ENCODE measurements at regions not wholly inside any gene's neighbourhood (a gene's known extent, or its start where the extent isn't known, plus 50 kb on each side); places are given as distances from the start of the nearest gene placed in this dataset.

GRCh38 chr16:51436742-51437141, 285.7 kb upstream of the SALL1 start:
- no peak overlapping the region for H3K27ac Mint-ChIP-seq
- intact Hi-C loops (cut with micrococcal nuclease) = no loop called here
- no peaks in the 10 kb centered on the region for H3K4me1 Mint-ChIP-seq (ENCODE audit: low read depth)
- H3K36me3 Mint-ChIP-seq (ENCODE audit: low read depth) = no peaks in the 10 kb centered on the region
- peaks cover 3% of the 10 kb centered on the region for H3K9me3 Mint-ChIP-seq
- H3K27me3 Mint-ChIP-seq (ENCODE audit: low read depth) = peaks cover 4% of the 10 kb centered on the region
- no peak overlapping the region for H3K4me3 Mint-ChIP-seq (ENCODE audit: low read depth)
- DNase-seq (ENCODE audit: low spot score) = no peak

GRCh38 chr16:51434567-51435198, 283.6 kb upstream of the SALL1 start:
- no peaks in the 10 kb centered on the region for H3K27me3 Mint-ChIP-seq (ENCODE audit: low read depth)
- intact Hi-C loops (cut with micrococcal nuclease) = no loop called here
- no peak for DNase-seq (ENCODE audit: low spot score)
- no peak overlapping the region for H3K4me3 Mint-ChIP-seq (ENCODE audit: low read depth)
- peaks cover 10% of the 10 kb centered on the region for H3K9me3 Mint-ChIP-seq
- H3K27ac Mint-ChIP-seq = no peak overlapping the region
- H3K36me3 Mint-ChIP-seq (ENCODE audit: low read depth) = no peaks in the 10 kb centered on the region
- H3K4me1 Mint-ChIP-seq (ENCODE audit: low read depth) = no peaks in the 10 kb centered on the region

GRCh38 chr16:51433599-51433998, 282.5 kb upstream of the SALL1 start:
- Mint-ChIP-seq H3K27me3 (ENCODE audit: low read depth) (no peaks in the 10 kb centered on the region), H3K4me3 (ENCODE audit: low read depth) (no peak overlapping the region), H3K36me3 (ENCODE audit: low read depth) (no peaks in the 10 kb centered on the region), H3K4me1 (ENCODE audit: low read depth) (no peaks in the 10 kb centered on the region), H3K27ac (no peak overlapping the region), H3K9me3 (peaks cover 17% of the 10 kb centered on the region)
- DNase-seq (ENCODE audit: low spot score) = no peak
- intact Hi-C loops (cut with micrococcal nuclease) = no loop called here

- Mint-ChIP-seq H3K27ac (no peak overlapping the region), H3K36me3 (ENCODE audit: low read depth) (no peaks in the 10 kb centered on the region), H3K9me3 (peaks cover 21% of the 10 kb centered on the region), H3K4me3 (ENCODE audit: low read depth) (no peak overlapping the region), H3K4me1 (ENCODE audit: low read depth) (no peaks in the 10 kb centered on the region), H3K27me3 (ENCODE audit: low read depth) (no peaks in the 10 kb centered on the region)
- intact Hi-C loops (cut with micrococcal nuclease) = no loop called here
- DNase-seq (ENCODE audit: low spot score) = no peak
Observed at GRCh38 chr16:51431517-51432241, 280.6 kb upstream of the SALL1 start.

- Mint-ChIP-seq H3K4me1 (ENCODE audit: low read depth) (no peaks in the 10 kb centered on the region), H3K36me3 (ENCODE audit: low read depth) (no peaks in the 10 kb centered on the region), H3K4me3 (ENCODE audit: low read depth) (no peak overlapping the region), H3K9me3 (peaks cover 21% of the 10 kb centered on the region), H3K27ac (no peak overlapping the region), H3K27me3 (ENCODE audit: low read depth) (no peaks in the 10 kb centered on the region)
- DNase-seq (ENCODE audit: low spot score) = no peak
- intact Hi-C loops (cut with micrococcal nuclease) = no loop called here
Observed at GRCh38 chr16:51430716-51431369, 279.8 kb upstream of the SALL1 start.

- no peaks in the 10 kb centered on the region for H3K4me1 Mint-ChIP-seq (ENCODE audit: low read depth)
- intact Hi-C loops (cut with micrococcal nuclease) = no loop called here
Observed at GRCh38 chr16:51429041-51429440, 278.0 kb upstream of the SALL1 start.

GRCh38 chr16:51427085-51427484, 276.0 kb upstream of the SALL1 start:
- Mint-ChIP-seq H3K36me3 (ENCODE audit: low read depth) (no peaks in the 10 kb centered on the region), H3K27me3 (ENCODE audit: low read depth) (no peaks in the 10 kb centered on the region), H3K4me1 (ENCODE audit: low read depth) (no peaks in the 10 kb centered on the region), H3K9me3 (peaks cover 30% of the 10 kb centered on the region), H3K27ac (no peak overlapping the region), H3K4me3 (ENCODE audit: low read depth) (no peak overlapping the region)
- intact Hi-C loops (cut with micrococcal nuclease) = no loop called here
- DNase-seq (ENCODE audit: low spot score) = no peak

More at GRCh38 chr16:51429041-51429440, 278.0 kb upstream of the SALL1 start:
- Mint-ChIP-seq H3K9me3 (peaks cover 25% of the 10 kb centered on the region), H3K27me3 (ENCODE audit: low read depth) (no peaks in the 10 kb centered on the region), H3K36me3 (ENCODE audit: low read depth) (no peaks in the 10 kb centered on the region), H3K4me3 (ENCODE audit: low read depth) (no peak overlapping the region), H3K27ac (no peak overlapping the region)
- DNase-seq (ENCODE audit: low spot score) = no peak

GRCh38 chr16:51426276-51426675, 275.2 kb upstream of the SALL1 start:
- Mint-ChIP-seq H3K4me3 (ENCODE audit: low read depth) (no peak overlapping the region), H3K27me3 (ENCODE audit: low read depth) (no peaks in the 10 kb centered on the region), H3K4me1 (ENCODE audit: low read depth) (no peaks in the 10 kb centered on the region), H3K9me3 (peaks cover 24% of the 10 kb centered on the region), H3K27ac (no peak overlapping the region), H3K36me3 (ENCODE audit: low read depth) (no peaks in the 10 kb centered on the region)
- DNase-seq (ENCODE audit: low spot score) = no peak
- intact Hi-C loops (cut with micrococcal nuclease) = no loop called here

- Mint-ChIP-seq H3K36me3 (ENCODE audit: low read depth) (no peaks in the 10 kb centered on the region), H3K4me3 (ENCODE audit: low read depth) (no peak overlapping the region), H3K27me3 (ENCODE audit: low read depth) (no peaks in the 10 kb centered on the region), H3K27ac (no peak overlapping the region), H3K4me1 (ENCODE audit: low read depth) (no peaks in the 10 kb centered on the region), H3K9me3 (peaks cover 8% of the 10 kb centered on the region)
- intact Hi-C loops (cut with micrococcal nuclease) = no loop called here
- DNase-seq (ENCODE audit: low spot score) = no peak
Observed at GRCh38 chr16:51420247-51420646, 269.2 kb upstream of the SALL1 start.

- H3K4me1 Mint-ChIP-seq (ENCODE audit: low read depth) = no peaks in the 10 kb centered on the region
- peaks cover 8% of the 10 kb centered on the region for H3K9me3 Mint-ChIP-seq
- no peak for DNase-seq (ENCODE audit: low spot score)
- intact Hi-C loops (cut with micrococcal nuclease) = no loop called here
- H3K27ac Mint-ChIP-seq = no peak overlapping the region
- H3K36me3 Mint-ChIP-seq (ENCODE audit: low read depth) = no peaks in the 10 kb centered on the region
- H3K27me3 Mint-ChIP-seq (ENCODE audit: low read depth) = no peaks in the 10 kb centered on the region
- H3K4me3 Mint-ChIP-seq (ENCODE audit: low read depth) = no peak overlapping the region
Observed at GRCh38 chr16:51419768-51420167, 268.7 kb upstream of the SALL1 start.

GRCh38 chr16:51418258-51418657, 267.2 kb upstream of the SALL1 start:
- Mint-ChIP-seq H3K4me1 (ENCODE audit: low read depth) (no peaks in the 10 kb centered on the region), H3K9me3 (peaks cover 13% of the 10 kb centered on the region)

GRCh38 chr16:51416926-51417325, 265.9 kb upstream of the SALL1 start:
- H3K27ac Mint-ChIP-seq = no peak overlapping the region
- no peaks in the 10 kb centered on the region for H3K27me3 Mint-ChIP-seq (ENCODE audit: low read depth)
- DNase-seq (ENCODE audit: low spot score) = no peak
- H3K4me3 Mint-ChIP-seq (ENCODE audit: low read depth) = no peak overlapping the region
- peaks cover 14% of the 10 kb centered on the region for H3K9me3 Mint-ChIP-seq
- intact Hi-C loops (cut with micrococcal nuclease) = no loop called here
- H3K36me3 Mint-ChIP-seq (ENCODE audit: low read depth) = no peaks in the 10 kb centered on the region
- no peaks in the 10 kb centered on the region for H3K4me1 Mint-ChIP-seq (ENCODE audit: low read depth)

More at GRCh38 chr16:51418258-51418657, 267.2 kb upstream of the SALL1 start:
- Mint-ChIP-seq H3K36me3 (ENCODE audit: low read depth) (no peaks in the 10 kb centered on the region), H3K27me3 (ENCODE audit: low read depth) (no peaks in the 10 kb centered on the region), H3K27ac (no peak overlapping the region), H3K4me3 (ENCODE audit: low read depth) (no peak overlapping the region)
- no peak for DNase-seq (ENCODE audit: low spot score)
- intact Hi-C loops (cut with micrococcal nuclease) = no loop called here

- H3K4me1 Mint-ChIP-seq (ENCODE audit: low read depth) = no peaks in the 10 kb centered on the region
- H3K36me3 Mint-ChIP-seq (ENCODE audit: low read depth) = no peaks in the 10 kb centered on the region
- H3K4me3 Mint-ChIP-seq (ENCODE audit: low read depth) = no peak overlapping the region
- no peaks in the 10 kb centered on the region for H3K27me3 Mint-ChIP-seq (ENCODE audit: low read depth)
- H3K27ac Mint-ChIP-seq = no peak overlapping the region
- DNase-seq (ENCODE audit: low spot score) = no peak
- intact Hi-C loops (cut with micrococcal nuclease) = no loop called here
- peaks cover 15% of the 10 kb centered on the region for H3K9me3 Mint-ChIP-seq
Observed at GRCh38 chr16:51410125-51410524, 259.1 kb upstream of the SALL1 start.
